ENCODE measurements at regions not wholly inside any gene's neighbourhood (a gene's known extent, or its start where the extent isn't known, plus 50 kb on each side); places are given as distances from the start of the nearest gene placed in this dataset.

- TF ChIP-seq EZH2phosphoT487 (IDR thresholded peaks at IDR 0.05; ENCODE audit: borderline replicate concordance, low read length) = no peak
- no peak for TF ChIP-seq CTCF (conservative IDR thresholded peaks at IDR 0.05; ENCODE audit: low read depth, low read length)
- TF ChIP-seq EZH2 (IDR thresholded peaks at IDR 0.05; ENCODE audit: low read length, unreplicated experiment) = no peak
Measured at GRCh38 chr9:1791191-1791590, 224.0 kb upstream of the SMARCA2 start.
